HG02970 (cell line): ENCODE measurements at regions not wholly inside any gene's neighbourhood (a gene's known extent, or its start where the extent isn't known, plus 50 kb on each side); places are given as distances from the start of the nearest gene placed in this dataset.
"Not testable (repeated sequence)": the region's sequence is repeated elsewhere in the genome, so short reads cannot be mapped to it uniquely, and the experiment has no call there.

ENCODE experiments used
- ATAC-seq: cut with Tn5 transposase; IDR thresholded peaks from one replicate; pipeline ENCODE4 v1.9.1; 2021; ENCODE audit warnings: mild to moderate bottlenecking, moderate library complexity, moderate number of reproducible peaks; ENCODE audit not compliant: unreplicated experiment, low FRiP score

- not testable (repeated sequence) for ATAC-seq
Measured at GRCh38 chr5:17755406-17755805, 121.1 kb downstream of the TAF11L14 start.

GRCh38 chr5:17761326-17761725 is 127.1 kb downstream of the TAF11L14 start:
- no peak for ATAC-seq

- ATAC-seq = no peak
Measured at GRCh38 chr5:17763301-17763700, 129.0 kb downstream of the TAF11L14 start.

- ATAC-seq = no peak
Measured at GRCh38 chr5:17766031-17766430, 131.8 kb downstream of the TAF11L14 start.

GRCh38 chr5:17769277-17769676 is 135.0 kb downstream of the TAF11L14 start:
- ATAC-seq = no peak

GRCh38 chr5:17772232-17772631 is 138.0 kb downstream of the TAF11L14 start:
- ATAC-seq = no peak

GRCh38 chr5:17785774-17786173 is 151.5 kb downstream of the TAF11L14 start:
- ATAC-seq = no peak

- ATAC-seq = no peak
Measured at GRCh38 chr5:17788351-17788750, 154.1 kb downstream of the TAF11L14 start.

GRCh38 chr5:17794201-17794600 is 159.9 kb downstream of the TAF11L14 start:
- ATAC-seq = no peak

GRCh38 chr5:17794815-17795214 is 160.6 kb downstream of the TAF11L14 start:
- ATAC-seq = no peak

- no peak for ATAC-seq
Measured at GRCh38 chr5:17796142-17796541, 161.9 kb downstream of the TAF11L14 start.

GRCh38 chr5:17796757-17797396 is 162.6 kb downstream of the TAF11L14 start:
- no peak for ATAC-seq

- ATAC-seq = no peak
Measured at GRCh38 chr5:17799521-17799920, 165.3 kb downstream of the TAF11L14 start.

GRCh38 chr5:17801595-17801994 is 167.3 kb downstream of the TAF11L14 start:
- ATAC-seq = no peak

- no peak for ATAC-seq
Measured at GRCh38 chr5:17802256-17802655, 168.0 kb downstream of the TAF11L14 start.

GRCh38 chr5:17803971-17804370 is 169.7 kb downstream of the TAF11L14 start:
- ATAC-seq = no peak

- no peak for ATAC-seq
Measured at GRCh38 chr5:17805227-17805825, 171.1 kb downstream of the TAF11L14 start.

GRCh38 chr5:17806818-17807468 is 172.7 kb downstream of the TAF11L14 start:
- no peak for ATAC-seq

GRCh38 chr5:17808566-17808965 is 174.3 kb downstream of the TAF11L14 start:
- ATAC-seq = no peak

- no peak for ATAC-seq
Measured at GRCh38 chr5:17810734-17811133, 176.5 kb downstream of the TAF11L14 start.

GRCh38 chr5:17813214-17813613 is 179.0 kb downstream of the TAF11L14 start:
- no peak for ATAC-seq

- no peak for ATAC-seq
Measured at GRCh38 chr5:17816505-17816904, 182.2 kb downstream of the TAF11L14 start.
